ENCODE measurements at regions not wholly inside any gene's neighbourhood (a gene's known extent, or its start where the extent isn't known, plus 50 kb on each side); places are given as distances from the start of the nearest gene placed in this dataset.

GRCh38 chr12:93027041-93027440, 97.9 kb upstream of the EEA1 start:
- TF ChIP-seq CTCF (tag by site-specific recombination; IDR thresholded peaks at IDR 0.05): no peak
- TF ChIP-seq KLF16 (tag by site-specific recombination; IDR thresholded peaks at IDR 0.05): no peak
- TF ChIP-seq ZNF747 (tag by site-specific recombination; IDR thresholded peaks at IDR 0.05): no peak
- no peak for TF ChIP-seq ZNF623 (tag by site-specific recombination; IDR thresholded peaks at IDR 0.05)
- TF ChIP-seq ZNF146 (tag by site-specific recombination; IDR thresholded peaks at IDR 0.05): no peak

Data from HEK293 (cell line).